C4-2B (cell line): ENCODE measurements at regions not wholly inside any gene's neighbourhood (a gene's known extent, or its start where the extent isn't known, plus 50 kb on each side); places are given as distances from the start of the nearest gene placed in this dataset.
A peak's percentile ranks its signal among the peaks of the same experiment; 100 is the strongest.
"Not testable (repeated sequence)": the region's sequence is repeated elsewhere in the genome, so short reads cannot be mapped to it uniquely, and the experiment has no call there.

Source experiments
- H3K27ac ChIP-seq: fragments of 450-650 bp; 2 replicates; pipeline ENCODE4 v1.5.1; 2017
- CTCF ChIP-seq: fragments of 450-650 bp; conservative IDR thresholded peaks from 2 replicates; pipeline ENCODE4 v1.5.1; 2017; ENCODE audit warnings: mild to moderate bottlenecking
- ZFX ChIP-seq: fragments of 450-650 bp; IDR thresholded peaks from 2 replicates; pipeline ENCODE4 v1.6.1; 2017

GRCh38 chr5:165039748-165040147 lies 1534.3 kb downstream of the MAT2B start:
- H3K27ac ChIP-seq, result no peak overlapping the region
- TF ChIP-seq ZFX (no peak), CTCF (no peak)

GRCh38 chr5:165045941-165046340 lies 1540.5 kb downstream of the MAT2B start:
- H3K27ac ChIP-seq, result not testable (repeated sequence)

- TF ChIP-seq CTCF (no peak), ZFX (no peak)
- H3K27ac ChIP-seq, result no peak overlapping the region
Observed at GRCh38 chr5:165055476-165055875, 1550.1 kb downstream of the MAT2B start.

GRCh38 chr5:165057145-165057544 lies 1551.7 kb downstream of the MAT2B start:
- TF ChIP-seq CTCF (peak; percentile 16; the same call in 1 of the 2 replicates), ZFX (no peak)
- H3K27ac ChIP-seq, result no peak overlapping the region

GRCh38 chr5:165066751-165067385 lies 1561.4 kb downstream of the MAT2B start:
- no peak for TF ChIP-seq ZFX
- no peak for TF ChIP-seq CTCF
- H3K27ac ChIP-seq, result no peak overlapping the region

GRCh38 chr5:165076686-165077085 lies 1571.3 kb downstream of the MAT2B start:
- TF ChIP-seq ZFX (no peak), CTCF (no peak)
- H3K27ac ChIP-seq, result no peak overlapping the region

- no peak overlapping the region for H3K27ac ChIP-seq
- TF ChIP-seq ZFX (no peak), CTCF (no peak)
Observed at GRCh38 chr5:165079389-165079788, 1574.0 kb downstream of the MAT2B start.

- TF ChIP-seq CTCF, result no peak
- no peak for TF ChIP-seq ZFX
Observed at GRCh38 chr5:165083394-165083793, 1578.0 kb downstream of the MAT2B start.

More at GRCh38 chr5:165083394-165083793, 1578.0 kb downstream of the MAT2B start:
- H3K27ac ChIP-seq, result no peak overlapping the region
